ENCODE measurements at regions not wholly inside any gene's neighbourhood (a gene's known extent, or its start where the extent isn't known, plus 50 kb on each side); places are given as distances from the start of the nearest gene placed in this dataset.
"Not testable (repeated sequence)": the region's sequence is repeated elsewhere in the genome, so short reads cannot be mapped to it uniquely, and the experiment has no call there.

DNA sequence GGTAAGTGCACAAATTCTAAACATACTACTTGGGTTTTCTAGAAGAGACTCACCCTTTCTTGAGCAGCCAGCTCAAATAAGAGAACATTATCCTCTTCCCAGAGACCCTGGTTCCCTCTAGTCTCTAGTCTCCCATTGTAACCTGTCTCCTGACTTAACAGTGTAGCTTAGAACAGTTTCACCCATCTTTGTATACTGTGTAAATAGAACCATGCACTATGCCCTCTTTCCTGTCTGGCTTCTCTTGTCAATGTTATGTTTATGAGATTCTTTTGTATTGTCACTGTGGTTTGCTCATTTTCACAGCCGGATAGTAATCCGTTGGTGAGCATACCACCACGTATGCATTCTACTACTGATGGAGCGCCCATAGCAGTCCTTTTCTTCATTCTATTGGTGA, 227.4 kb upstream of the PLPP4 start:
- CTCF ChIA-PET, result no interaction called here
- Mint-ChIP-seq H3K4me3 (ENCODE audit: low read depth, unreplicated experiment) (no peak overlapping the region), H3K27ac (ENCODE audit: unreplicated experiment) (no peak overlapping the region), H3K27me3 (ENCODE audit: unreplicated experiment) (peaks cover 23% of the 10 kb centered on the region), H3K4me1 (ENCODE audit: low read depth, unreplicated experiment) (no peaks in the 10 kb centered on the region), H3K36me3 (ENCODE audit: insufficient read depth, unreplicated experiment) (no peaks in the 10 kb centered on the region), H3K9me3 (ENCODE audit: low read depth, unreplicated experiment) (peaks cover 5% of the 10 kb centered on the region)
- no peak for DNase-seq
- no TSS peak for BruUV-seq (replicated peaks)
- TF ChIP-seq, protein P1, sequence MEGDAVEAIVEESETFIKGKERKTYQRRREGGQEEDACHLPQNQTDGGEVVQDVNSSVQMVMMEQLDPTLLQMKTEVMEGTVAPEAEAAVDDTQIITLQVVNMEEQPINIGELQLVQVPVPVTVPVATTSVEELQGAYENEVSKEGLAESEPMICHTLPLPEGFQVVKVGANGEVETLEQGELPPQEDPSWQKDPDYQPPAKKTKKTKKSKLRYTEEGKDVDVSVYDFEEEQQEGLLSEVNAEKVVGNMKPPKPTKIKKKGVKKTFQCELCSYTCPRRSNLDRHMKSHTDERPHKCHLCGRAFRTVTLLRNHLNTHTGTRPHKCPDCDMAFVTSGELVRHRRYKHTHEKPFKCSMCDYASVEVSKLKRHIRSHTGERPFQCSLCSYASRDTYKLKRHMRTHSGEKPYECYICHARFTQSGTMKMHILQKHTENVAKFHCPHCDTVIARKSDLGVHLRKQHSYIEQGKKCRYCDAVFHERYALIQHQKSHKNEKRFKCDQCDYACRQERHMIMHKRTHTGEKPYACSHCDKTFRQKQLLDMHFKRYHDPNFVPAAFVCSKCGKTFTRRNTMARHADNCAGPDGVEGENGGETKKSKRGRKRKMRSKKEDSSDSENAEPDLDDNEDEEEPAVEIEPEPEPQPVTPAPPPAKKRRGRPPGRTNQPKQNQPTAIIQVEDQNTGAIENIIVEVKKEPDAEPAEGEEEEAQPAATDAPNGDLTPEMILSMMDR (IDR thresholded peaks at IDR 0.05; ENCODE audit: unreplicated experiment), result no peak
- intact Hi-C loops (cut with micrococcal nuclease; ENCODE audit: unreplicated experiment), result no loop called here

- H3K4me3 Mint-ChIP-seq (ENCODE audit: low read depth, unreplicated experiment); intact Hi-C loops (cut with micrococcal nuclease; ENCODE audit: unreplicated experiment); CTCF ChIA-PET; H3K36me3 Mint-ChIP-seq (ENCODE audit: insufficient read depth, unreplicated experiment); H3K4me1 Mint-ChIP-seq (ENCODE audit: low read depth, unreplicated experiment); BruUV-seq (replicated peaks); H3K9me3 Mint-ChIP-seq (ENCODE audit: low read depth, unreplicated experiment); H3K27me3 Mint-ChIP-seq (ENCODE audit: unreplicated experiment); H3K27ac Mint-ChIP-seq (ENCODE audit: unreplicated experiment); DNase-seq: not testable (repeated sequence)
Measured at GRCh38 chr10:120239695-120240094, 217.3 kb upstream of the PLPP4 start.

- no peaks in the 10 kb centered on the region for H3K36me3 Mint-ChIP-seq (ENCODE audit: insufficient read depth, unreplicated experiment)
- H3K4me1 Mint-ChIP-seq (ENCODE audit: low read depth, unreplicated experiment), result no peaks in the 10 kb centered on the region
- TF ChIP-seq, protein P1 (IDR thresholded peaks at IDR 0.05; ENCODE audit: unreplicated experiment), result no peak
- BruUV-seq (replicated peaks), result no TSS peak
- no peak for DNase-seq
- no peak overlapping the region for H3K4me3 Mint-ChIP-seq (ENCODE audit: low read depth, unreplicated experiment)
- H3K27me3 Mint-ChIP-seq (ENCODE audit: unreplicated experiment), result no peaks in the 10 kb centered on the region
- CTCF ChIA-PET, result no interaction called here
- no peak overlapping the region for H3K27ac Mint-ChIP-seq (ENCODE audit: unreplicated experiment)
- intact Hi-C loops (cut with micrococcal nuclease; ENCODE audit: unreplicated experiment), result no loop called here
- peaks cover 5% of the 10 kb centered on the region for H3K9me3 Mint-ChIP-seq (ENCODE audit: low read depth, unreplicated experiment)
Measured at GRCh38 chr10:120251821-120252442, 205.1 kb upstream of the PLPP4 start.

GRCh38 chr10:120253131-120253530, 203.9 kb upstream of the PLPP4 start:
- no peak for DNase-seq
- peaks cover 4% of the 10 kb centered on the region for H3K9me3 Mint-ChIP-seq (ENCODE audit: low read depth, unreplicated experiment)
- CTCF ChIA-PET, result no interaction called here

DNA sequence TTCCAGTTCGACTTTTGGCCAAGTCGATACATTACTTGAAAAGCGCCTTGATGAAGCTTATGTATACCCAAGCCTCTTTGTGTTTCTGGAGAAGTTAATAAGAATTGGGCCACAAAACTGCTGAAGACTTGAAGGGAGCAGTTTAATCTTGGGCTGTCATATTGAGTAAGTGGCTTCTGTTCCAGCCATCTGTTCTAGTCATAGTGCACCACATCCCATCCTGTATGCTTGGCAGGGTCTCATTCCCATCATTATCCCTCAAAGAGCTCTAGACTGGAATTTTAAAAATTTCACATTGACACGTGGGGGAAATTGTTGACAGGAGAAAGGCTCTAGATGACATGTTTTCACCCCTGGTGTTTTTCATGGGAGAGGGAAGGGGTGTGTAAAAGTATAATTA, 196.6 kb upstream of the PLPP4 start:
- CTCF ChIA-PET, result no interaction called here
- H3K9me3 Mint-ChIP-seq (ENCODE audit: low read depth, unreplicated experiment), result peaks cover 2% of the 10 kb centered on the region
- BruUV-seq (replicated peaks), result no TSS peak
- no peak for DNase-seq
- H3K27ac Mint-ChIP-seq (ENCODE audit: unreplicated experiment), result no peak overlapping the region
- no peaks in the 10 kb centered on the region for H3K4me1 Mint-ChIP-seq (ENCODE audit: low read depth, unreplicated experiment)
- H3K36me3 Mint-ChIP-seq (ENCODE audit: insufficient read depth, unreplicated experiment), result no peaks in the 10 kb centered on the region
- intact Hi-C loops (cut with micrococcal nuclease; ENCODE audit: unreplicated experiment), result no loop called here
- H3K27me3 Mint-ChIP-seq (ENCODE audit: unreplicated experiment), result peaks cover 30% of the 10 kb centered on the region
- TF ChIP-seq, protein P1 (IDR thresholded peaks at IDR 0.05; ENCODE audit: unreplicated experiment), result no peak
- no peak overlapping the region for H3K4me3 Mint-ChIP-seq (ENCODE audit: low read depth, unreplicated experiment)

More at GRCh38 chr10:120253131-120253530, 203.9 kb upstream of the PLPP4 start:
- Mint-ChIP-seq H3K4me1 (ENCODE audit: low read depth, unreplicated experiment) (no peaks in the 10 kb centered on the region), H3K4me3 (ENCODE audit: low read depth, unreplicated experiment) (no peak overlapping the region), H3K27ac (ENCODE audit: unreplicated experiment) (no peak overlapping the region), H3K27me3 (ENCODE audit: unreplicated experiment) (no peaks in the 10 kb centered on the region), H3K36me3 (ENCODE audit: insufficient read depth, unreplicated experiment) (no peaks in the 10 kb centered on the region)
- intact Hi-C loops (cut with micrococcal nuclease; ENCODE audit: unreplicated experiment), result no loop called here
- TF ChIP-seq, protein P1 (IDR thresholded peaks at IDR 0.05; ENCODE audit: unreplicated experiment), result no peak
- no TSS peak for BruUV-seq (replicated peaks)
